UCSD-AML1 (cell line): ENCODE measurements at regions not wholly inside any gene's neighbourhood (a gene's known extent, or its start where the extent isn't known, plus 50 kb on each side); places are given as distances from the start of the nearest gene placed in this dataset.
"Not testable (repeated sequence)": the region's sequence is repeated elsewhere in the genome, so short reads cannot be mapped to it uniquely, and the experiment has no call there.

Experiments used
- DNase-seq: peaks from one replicate; lab custom pipeline; 2025; ENCODE audit not compliant: unreplicated experiment; lab: John Stamatoyannopoulos, UW

DNA sequence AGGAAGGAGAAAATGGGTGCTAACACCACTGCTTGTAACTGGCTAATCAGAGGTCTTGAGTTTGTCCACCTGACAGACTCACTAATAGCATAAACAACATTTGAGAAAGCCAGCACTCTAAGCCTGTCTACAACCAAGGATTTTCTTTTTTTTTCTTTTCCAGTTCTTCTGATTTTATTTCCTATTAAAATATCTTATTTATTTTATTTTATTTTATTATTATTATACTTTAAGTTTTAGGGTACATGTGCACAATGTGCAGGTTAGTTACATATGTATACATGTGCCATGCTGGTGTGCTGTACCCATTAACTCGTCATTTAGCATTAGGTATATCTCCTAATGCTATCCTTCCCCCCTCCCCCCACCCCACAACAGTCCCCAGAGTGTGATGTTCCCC is 888.6 kb upstream of the ARRDC3 start:
- not testable (repeated sequence) for DNase-seq

DNA sequence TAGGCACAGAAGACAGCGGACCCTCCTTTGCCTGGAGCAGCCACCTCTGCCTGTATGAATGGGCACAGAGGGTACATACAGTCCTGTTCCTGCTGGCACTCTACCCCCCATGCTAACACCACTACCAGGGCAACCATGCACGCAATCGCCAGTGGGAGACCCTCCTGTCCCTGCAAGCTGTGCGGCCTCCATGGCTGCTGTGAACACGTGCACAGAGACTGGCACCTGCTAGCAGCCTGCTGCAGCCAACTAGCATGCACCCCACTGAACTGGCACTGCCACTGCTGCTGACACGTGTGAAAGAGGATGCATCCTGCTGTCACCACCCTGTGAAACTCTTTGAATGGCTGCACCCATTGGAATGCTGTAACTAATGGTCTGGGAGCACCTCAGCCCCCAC is 885.2 kb upstream of the ARRDC3 start:
- no peak for DNase-seq

GRCh38 chr5:92267830-92268229 is 884.7 kb upstream of the ARRDC3 start:
- DNase-seq, result no peak

DNA sequence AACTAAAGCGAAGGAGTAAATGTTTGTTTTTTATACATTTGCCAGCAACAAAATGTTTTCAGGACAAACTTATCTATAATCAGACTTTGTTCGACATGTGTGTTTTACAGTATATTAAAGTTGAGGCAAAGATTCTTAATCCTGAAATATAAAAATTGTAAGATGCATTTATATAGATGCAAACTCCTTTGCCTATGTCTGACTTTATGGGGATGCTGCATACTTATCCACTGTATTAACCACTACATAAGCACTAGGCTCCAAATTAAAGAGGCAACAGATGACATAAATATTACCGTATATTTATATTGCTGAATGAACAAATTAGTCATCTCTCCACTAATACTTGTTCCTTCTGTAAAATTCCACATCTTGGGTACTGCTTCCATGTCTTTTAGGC is 882.7 kb upstream of the ARRDC3 start:
- DNase-seq, result no peak

DNA sequence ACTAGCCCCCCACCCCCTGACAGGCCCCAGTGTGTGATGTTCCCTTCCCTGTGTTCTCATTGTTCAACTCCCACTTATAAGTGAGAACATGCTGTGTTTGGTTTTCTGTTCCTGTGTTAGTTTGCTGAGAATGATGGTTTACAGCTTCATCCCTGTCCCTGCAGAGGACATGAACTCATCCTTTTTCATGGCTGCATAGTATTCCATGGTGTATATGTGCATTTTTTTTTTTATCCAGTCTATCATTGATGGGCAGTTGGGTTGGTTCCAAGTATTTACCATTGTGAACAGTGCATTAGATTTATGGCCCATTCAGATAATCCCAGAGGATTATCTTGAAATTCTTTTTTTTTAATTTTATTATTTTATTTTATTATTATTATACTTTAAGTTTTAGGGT is 872.5 kb upstream of the ARRDC3 start:
- DNase-seq, result not testable (repeated sequence)

GRCh38 chr5:92248518-92248917 is 865.4 kb upstream of the ARRDC3 start:
- DNase-seq, result no peak

DNA sequence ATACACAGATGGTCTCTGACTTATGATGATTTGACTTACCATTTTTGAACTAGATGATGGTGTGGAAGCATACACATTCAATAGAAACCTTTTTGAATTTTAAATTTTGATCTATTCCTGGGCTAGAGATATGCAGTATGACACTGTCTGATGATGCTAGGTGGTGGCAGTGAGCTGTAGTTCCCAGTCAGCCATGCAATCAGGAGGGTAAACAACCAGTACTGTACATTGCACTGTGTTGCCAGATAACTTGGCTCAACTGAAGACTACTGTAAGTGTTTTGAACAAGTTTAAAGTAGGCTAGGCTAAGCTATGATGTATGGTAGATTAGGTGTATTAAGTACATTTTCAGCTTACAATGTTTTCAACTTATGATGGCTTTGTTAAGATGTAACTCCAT is 859.1 kb upstream of the ARRDC3 start:
- DNase-seq, result no peak

DNA sequence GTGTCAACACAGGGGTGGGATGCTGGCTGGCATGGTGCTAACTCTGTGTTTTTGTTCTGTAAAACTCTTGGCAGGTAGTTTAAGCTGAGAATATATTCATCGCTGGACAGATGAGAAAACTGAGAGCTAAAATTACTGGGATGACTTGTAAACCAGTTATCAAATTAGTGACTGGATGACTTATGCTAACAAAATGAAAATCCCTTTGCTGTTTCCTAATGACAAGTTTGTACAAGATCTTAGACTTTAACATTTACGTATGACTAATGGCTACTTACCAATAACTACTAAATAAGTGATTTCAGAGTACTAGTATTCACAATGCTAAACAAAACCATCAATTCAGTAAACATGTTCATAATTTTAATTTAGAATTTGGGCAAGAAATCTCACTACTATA is 854.8 kb upstream of the ARRDC3 start:
- no peak for DNase-seq

DNA sequence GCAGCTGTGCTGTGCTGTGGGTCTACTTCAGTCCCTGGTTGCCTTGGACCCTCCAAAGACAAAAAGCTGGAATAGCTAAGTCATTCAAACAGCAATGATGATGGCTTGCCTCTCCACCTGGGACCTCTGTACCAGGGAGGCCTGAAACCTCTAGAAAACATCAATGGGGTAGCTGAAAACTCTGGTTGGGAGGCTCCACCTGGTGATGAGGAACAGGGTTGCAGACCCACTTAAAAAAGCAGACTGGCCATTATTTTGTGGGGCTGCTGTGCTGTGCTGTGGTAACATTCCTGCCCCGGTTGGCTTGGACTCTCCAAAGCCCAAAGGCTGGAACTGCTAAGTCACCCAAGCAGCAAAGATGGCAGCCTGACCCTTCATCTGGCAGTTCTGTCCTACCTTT is 839.3 kb upstream of the ARRDC3 start:
- DNase-seq, result no peak

GRCh38 chr5:92216852-92217251 is 833.7 kb upstream of the ARRDC3 start:
- not testable (repeated sequence) for DNase-seq

DNA sequence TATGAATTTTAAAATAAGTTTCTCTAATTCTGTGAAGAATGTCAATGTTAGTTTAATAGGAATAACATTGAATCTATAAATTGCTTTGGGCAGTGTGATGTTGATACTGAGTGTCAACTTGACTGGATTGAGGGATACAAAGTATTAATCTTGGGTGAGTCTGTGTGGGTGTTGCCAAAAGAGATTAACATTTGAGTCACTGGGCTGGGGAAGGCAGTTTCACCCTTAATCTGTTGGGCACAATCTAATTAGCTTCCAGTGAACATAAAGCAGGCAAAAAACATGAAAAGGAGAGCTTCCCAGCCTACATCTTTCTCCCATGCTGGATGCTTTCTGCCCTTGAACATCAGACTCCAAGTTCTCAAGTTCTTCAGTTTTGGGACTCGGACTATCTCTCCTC is 832.0 kb upstream of the ARRDC3 start:
- DNase-seq, result no peak

GRCh38 chr5:92208265-92208664 is 825.1 kb upstream of the ARRDC3 start:
- DNase-seq, result no peak

- no peak for DNase-seq
Observed at GRCh38 chr5:92207151-92207550, 824.0 kb upstream of the ARRDC3 start.

- DNase-seq, result no peak
Observed at GRCh38 chr5:92206681-92207080, 823.6 kb upstream of the ARRDC3 start.

DNA sequence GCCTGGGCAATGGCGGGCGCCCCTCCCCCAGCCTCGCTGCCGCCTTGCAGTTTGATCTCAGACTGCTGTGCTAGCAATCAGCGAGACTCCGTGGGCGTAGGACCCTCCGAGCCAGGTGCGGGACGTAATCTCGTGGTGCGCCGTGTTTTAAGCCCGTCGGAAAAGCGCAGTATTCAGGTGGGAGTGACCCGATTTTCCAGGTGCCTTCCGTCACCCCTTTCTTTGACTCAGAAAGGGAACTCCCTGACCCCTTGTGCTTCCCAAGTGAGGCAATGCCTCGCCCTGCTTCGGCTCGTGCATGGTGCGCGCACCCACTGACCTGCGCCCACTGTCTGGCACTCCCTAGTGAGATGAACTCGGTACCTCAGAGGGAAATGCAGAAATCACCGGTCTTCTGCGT is 815.9 kb upstream of the ARRDC3 start:
- not testable (repeated sequence) for DNase-seq

DNA sequence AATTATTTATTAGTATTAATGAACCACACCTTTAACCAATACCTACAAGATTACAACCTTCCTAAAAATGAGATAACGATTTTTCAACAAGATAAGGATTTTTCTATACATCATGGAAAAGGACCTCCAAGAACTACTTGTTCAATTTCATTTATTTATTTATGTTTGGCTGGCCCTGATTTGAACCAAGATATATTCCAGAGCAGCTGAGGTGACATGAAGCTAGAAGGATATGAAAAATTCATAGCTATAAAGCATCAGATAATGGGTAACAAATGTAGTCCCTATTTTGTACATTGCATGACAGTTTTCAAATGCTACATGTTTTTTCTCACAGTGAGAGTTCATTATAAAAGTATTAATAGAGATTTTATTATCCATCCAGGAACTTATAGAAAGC is 798.5 kb upstream of the ARRDC3 start:
- DNase-seq, result no peak

DNA sequence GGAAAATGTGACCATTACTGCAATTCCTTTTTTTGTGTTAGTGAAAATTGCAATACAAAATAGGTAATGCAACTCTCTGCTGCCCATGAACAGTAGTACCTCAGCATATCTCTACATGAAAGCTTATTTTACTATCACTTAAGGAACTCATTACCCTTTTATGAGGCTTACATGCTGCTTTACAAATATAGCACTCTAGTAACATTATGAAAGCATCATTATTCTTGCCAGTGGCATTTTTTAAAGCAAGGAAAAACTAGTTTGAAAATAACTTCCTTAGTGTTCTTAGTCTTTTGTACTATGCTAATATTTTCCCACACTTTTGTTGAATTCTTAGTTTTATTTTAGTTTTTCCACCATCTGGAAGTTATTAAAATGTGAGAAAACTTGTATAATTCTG is 797.3 kb upstream of the ARRDC3 start:
- no peak for DNase-seq

GRCh38 chr5:92179651-92180050 is 796.5 kb upstream of the ARRDC3 start:
- DNase-seq, result no peak

- no peak for DNase-seq
Observed at GRCh38 chr5:92177926-92178487, 794.9 kb upstream of the ARRDC3 start.

GRCh38 chr5:92163906-92164305 is 780.8 kb upstream of the ARRDC3 start:
- DNase-seq, result no peak

DNA sequence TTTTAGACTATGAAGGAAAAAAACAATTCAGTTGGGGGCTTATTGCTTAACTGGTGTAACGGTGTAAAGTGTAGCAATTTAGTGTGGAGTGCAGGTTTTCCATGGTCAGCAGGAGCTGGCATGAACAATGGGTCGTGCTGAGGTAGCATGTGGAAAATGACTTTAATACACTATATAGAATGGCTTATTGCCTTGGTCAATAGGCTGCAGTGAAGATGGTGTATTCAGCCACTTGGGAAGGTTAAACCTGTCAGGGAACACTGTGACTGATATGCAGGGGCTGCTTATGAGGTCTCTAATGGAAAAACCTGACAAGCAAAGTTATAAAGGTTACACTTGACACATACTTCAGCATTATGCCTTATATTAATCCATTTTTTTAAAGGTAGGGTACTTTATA is 764.7 kb upstream of the ARRDC3 start:
- no peak for DNase-seq

DNA sequence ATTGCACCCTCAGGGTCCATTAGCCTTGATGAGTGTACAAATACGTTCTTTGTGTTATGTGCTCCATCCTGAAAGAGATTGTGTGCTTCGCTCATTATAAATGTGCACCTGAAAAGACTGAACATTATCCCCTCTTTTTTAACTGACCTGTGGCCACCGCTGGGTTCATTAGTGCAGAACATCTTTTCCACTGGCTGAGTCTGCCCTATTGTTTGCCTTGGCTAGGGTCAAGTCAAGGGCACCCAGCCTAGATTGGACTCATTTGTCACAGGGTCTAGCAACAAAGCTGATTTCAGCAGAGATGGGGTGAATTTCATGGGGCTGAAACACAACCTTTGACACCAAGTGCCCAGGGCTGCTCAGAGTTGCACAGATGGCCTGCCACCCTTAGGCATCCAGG is 764.1 kb upstream of the ARRDC3 start:
- DNase-seq, result no peak

- no peak for DNase-seq
Observed at GRCh38 chr5:92145852-92146251, 762.7 kb upstream of the ARRDC3 start.

GRCh38 chr5:92144824-92145223 is 761.7 kb upstream of the ARRDC3 start:
- DNase-seq, result no peak
